KBM-7 (cell line): ENCODE measurements at regions not wholly inside any gene's neighbourhood (a gene's known extent, or its start where the extent isn't known, plus 50 kb on each side); places are given as distances from the start of the nearest gene placed in this dataset.

Source experiments
- DNase-seq: peaks from one replicate; pipeline ENCODE4 v3.0.0-alpha.2; 2015
- in situ Hi-C: fragments of 300-500 bp; cut with MboI; formaldehyde crosslinking; loops from 2 replicates; pipeline ENCODE4 v1.14.3; 2020; ENCODE audit warnings: low sequenced_read_pairs, low pct_unique_long_range_greater_than_20kb, mixed read lengths

DNA sequence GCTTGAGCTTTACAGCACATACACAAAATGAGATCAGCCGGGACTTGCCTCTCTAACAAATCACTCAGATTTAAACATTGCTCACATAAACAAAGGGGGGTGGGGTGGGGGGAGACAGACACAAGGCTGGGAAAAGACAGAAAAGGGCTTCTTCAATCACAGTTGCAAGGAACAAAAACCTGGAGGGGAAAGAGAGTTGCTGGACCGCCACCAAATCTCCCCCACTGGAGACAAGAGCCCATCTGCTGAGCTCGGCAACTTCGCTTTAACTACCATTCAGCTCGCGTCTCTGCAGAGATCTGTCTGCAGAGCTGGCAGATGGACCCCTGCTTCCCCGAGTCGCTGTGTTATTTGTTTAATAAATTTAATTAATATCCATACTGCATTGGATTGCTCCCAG lies 165.0 kb downstream of the RCN1 start:
- no peak for DNase-seq
- in situ Hi-C loops = no loop called here

DNA sequence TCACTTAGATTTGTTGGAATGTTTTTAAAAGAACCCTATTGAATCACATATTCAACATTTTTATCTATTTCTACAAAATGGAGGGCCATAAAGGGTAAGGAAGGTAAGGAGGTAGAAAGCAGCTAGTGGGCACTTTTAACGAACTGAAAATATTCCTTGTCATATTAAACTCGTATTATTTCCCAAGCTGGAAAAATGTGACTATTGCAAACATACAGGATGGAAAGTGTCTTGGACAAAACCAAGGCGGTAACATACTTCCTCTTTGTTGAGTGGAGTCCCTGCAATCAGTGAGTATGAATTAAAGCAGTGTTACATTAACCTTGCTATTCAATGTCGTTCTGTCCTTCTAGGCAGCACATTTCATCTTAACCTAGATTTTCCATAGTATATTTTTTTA lies 165.6 kb downstream of the RCN1 start:
- in situ Hi-C loops = no loop called here

DNA sequence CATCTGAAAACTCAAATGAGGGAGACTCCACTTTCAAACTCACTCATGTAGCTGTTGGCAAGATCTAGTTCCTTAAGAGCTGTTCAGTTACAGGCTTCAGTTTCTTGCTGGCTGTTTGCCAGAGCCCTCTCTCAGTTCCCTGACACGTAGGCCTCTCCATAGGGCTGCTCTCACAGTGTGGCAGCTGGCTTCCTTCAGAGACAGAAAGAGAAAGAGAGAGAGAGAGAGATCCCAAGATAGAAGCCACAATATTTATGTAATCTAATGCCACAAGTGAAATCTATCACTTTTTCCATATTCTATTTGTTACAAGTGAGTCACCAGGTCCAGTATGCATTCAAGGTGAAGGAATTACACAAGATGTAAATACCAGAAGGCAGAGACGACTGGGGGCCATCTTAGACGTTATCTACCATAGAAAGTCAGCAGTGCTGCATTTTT lies 168.8 kb downstream of the RCN1 start:
- in situ Hi-C loops = no loop called here
- peak; percentile 16 for DNase-seq

More for the DNA sequence above, 165.6 kb downstream of the RCN1 start:
- DNase-seq = no peak

DNA sequence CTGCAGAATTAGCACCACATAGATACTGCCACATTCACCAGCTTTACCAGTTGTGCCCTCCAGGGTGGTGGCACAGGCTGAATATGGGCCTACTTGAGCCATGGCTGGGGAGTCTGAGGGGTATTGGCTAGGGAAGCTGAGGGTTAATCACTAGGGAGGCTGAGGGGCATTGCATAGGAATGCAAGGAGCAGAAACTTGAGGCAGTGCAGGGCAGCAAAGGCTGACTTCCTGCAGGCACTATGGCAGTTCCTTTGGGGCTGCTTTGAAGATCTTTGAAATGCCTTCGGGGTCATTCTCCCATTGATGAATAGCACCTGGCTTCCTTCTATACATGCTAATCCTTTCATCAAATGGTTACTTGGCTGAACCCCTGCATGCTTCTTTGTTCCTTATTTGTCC lies 171.5 kb downstream of the RCN1 start:
- no peak for DNase-seq
- in situ Hi-C loops = no loop called here

DNA sequence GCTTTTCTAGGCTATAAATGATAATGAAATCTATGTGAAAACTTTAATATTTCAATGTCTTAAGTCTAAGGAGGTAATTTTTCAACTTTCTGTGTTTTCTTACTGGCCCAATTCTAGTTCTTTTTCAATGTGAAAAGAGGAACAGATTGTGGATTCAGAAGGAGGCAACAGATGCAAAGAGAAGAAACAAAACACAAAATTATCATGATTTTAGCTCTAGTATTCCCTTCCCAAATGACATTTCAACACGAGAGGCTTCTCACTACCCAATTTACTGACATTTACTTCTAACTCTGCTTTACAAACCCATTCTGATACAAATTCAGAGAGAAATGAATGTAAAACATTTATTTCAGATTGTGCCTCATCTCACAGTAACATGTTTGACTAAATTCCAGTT lies 169.4 kb downstream of the WT1 start:
- in situ Hi-C loops = no loop called here
- DNase-seq = no peak

DNA sequence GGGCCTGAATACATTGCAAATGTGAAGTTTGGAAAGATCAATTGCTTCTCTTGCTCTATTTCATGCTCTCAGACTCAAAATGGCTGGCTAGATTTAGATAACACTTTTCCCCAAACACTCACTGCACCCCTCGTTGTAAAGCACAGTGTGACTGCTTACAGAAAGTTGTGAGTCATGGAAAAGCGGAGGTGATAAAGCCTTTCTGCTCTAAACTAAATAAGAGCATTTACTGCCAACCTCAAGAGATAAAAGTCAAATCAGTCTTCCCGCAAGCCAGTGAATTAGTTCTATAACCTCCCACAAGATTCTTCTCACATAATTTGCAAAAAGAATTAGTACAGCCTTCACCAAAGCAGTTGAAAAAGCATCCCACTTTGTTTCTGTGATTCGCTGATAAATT lies 168.7 kb downstream of the WT1 start:
- DNase-seq = no peak
- in situ Hi-C loops = no loop called here

DNA sequence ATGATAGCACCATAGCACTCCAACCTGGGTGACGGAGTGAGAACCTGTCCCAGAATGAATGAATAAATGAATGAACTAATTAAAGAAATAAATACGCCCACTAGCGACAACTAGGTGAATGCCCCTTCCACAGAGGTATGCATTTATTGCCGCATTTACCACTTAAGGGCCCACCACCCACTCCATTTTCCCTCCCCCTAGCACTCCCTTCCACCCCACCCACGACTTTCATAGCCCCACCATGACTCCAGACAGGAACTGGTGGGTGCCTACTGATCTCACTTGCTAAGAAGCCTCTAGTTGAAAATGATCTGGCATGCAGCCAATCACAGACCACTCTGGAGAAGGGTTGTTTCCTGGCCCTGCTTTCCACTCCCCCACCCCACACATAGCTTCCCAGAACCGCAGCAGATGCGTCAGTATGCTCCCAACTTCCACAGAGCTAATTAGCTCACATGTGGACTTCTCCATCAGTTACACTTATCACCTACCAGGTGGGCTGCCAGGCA lies 167.6 kb downstream of the WT1 start:
- in situ Hi-C loops = no loop called here

DNA sequence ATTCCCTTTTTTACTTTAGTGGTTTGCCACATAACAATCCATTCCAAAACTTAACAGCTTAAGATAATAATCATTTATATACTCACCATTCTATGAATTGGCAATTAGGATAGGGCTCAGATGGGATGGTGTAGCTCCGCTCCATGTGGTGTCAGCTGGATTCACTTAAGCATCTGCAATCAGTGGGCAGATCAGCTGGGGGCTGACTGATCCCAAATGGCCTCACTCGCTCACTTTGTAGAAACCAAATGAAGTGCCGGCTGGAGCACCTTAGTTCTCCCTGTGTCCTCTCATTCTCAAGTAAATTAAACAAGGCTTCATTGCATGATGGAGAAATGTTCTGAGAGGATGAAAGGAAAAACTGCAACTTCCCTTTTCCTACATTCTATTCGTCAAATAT lies 161.4 kb downstream of the WT1 start:
- in situ Hi-C loops = no loop called here
- no peak for DNase-seq

More for the DNA sequence above, 167.6 kb downstream of the WT1 start:
- DNase-seq = no peak

DNA sequence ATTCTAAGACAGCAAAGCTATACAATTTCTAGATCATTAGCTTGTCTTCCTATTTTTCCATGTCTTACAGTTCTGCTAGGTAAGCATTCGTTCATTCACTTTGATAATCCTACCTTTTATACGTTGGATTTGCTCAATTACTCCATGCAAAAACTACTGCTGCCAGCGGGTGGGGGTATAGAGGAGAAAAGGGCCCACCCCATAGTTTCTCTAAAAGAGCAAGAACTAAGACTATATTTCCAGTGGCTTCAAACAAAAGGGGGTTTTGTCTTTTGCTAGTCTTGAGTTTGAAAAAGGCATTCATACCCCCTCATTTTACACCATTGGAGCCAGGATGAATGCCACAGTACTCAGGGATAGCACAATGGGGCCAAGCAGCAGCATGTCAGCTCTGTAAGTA lies 155.7 kb downstream of the WT1 start:
- DNase-seq = no peak
- in situ Hi-C loops = no loop called here

DNA sequence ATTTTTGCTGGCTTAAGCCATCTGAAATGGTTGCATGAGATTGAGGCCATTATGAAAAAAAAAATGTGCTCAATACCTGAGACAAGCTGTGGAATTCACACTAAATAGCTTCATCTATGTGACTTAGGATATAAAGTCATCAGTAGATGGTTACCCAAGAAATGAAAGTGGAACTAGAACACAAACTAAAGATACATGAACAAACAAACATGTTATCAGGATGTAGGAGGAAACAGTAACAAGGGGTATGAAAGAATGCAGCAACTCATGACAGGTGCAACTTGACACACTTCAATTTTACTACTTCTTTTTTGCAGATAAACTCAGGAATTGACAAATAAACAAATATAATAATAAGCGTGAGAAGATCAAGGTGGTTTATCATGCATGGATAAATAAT lies 155.0 kb downstream of the WT1 start:
- in situ Hi-C loops = no loop called here
- DNase-seq = no peak

DNA sequence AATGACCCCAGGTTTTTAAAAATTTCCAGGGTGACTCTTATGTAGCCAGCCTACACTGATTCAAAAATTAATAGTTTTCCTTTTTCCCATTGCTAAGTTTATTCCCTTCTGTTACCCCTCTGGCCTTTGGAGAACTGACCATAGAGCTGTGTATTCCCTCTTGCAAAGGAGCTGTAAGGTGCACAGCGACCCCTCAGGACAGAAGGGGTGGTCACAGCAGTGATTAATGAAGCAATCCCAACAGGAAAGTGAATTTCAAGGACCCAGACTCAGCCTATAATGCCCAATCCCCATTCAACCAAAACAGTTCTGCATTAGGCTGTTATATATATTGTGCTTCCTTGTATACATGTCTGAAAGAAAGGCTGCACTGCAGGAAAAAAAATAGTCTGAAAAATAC lies 147.1 kb downstream of the WT1 start:
- DNase-seq = no peak
- in situ Hi-C loops = no loop called here

DNA sequence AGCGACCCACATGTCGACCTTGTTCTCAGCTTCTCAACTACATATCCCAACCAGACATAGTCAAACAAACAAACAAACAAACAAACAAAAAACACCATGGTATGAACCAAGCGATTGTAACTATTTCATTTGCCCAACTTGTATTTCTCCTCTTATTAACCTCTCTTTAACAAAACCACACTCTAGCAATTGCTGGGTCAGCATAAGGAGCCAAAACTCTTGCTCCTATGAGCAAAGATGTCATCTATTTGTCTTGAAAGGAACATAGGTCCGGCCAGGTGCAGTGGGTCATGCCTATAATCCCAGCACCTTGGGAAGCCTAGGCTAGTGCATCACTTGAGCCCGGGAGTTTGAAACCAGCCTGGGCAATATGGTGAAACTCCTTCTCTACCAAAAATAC lies 145.6 kb downstream of the WT1 start:
- DNase-seq = no peak
- in situ Hi-C loops = no loop called here

DNA sequence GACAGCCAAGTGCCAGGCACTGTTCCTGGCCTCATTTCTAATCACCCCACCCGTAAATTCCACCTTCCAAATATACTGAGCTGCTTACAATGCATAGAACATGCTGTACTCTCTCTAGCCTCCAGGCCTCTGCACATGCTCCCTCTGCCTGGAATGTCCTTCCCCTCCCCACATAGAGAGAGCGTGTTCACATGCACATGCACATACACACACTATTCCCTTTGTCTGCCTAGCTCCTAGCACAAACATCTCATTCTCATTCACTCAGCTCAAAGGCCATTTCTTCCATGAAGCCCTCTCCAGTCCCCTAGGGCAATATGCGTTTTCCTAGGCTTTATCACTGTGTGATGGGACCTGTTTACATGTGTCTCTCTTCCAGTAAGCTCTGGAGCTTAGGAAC lies 144.6 kb downstream of the WT1 start:
- DNase-seq = no peak

DNA sequence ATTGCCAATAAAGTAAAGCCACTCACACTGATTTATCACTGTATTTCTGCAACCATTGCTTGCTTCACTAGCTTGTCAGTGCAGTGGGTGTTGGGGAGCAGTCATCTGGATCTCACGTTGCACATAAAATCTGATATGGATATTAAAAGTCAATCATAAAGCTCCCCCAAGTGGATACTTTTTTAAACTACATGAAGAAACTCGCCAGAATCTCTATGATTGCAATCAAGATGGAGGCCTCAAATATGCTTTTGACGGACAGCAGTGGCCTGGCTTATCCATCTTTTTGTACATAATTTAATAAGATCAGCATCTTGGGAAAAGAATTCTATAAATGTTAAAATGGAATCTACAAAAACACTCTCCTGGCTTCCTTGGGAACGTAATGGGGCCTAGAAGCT lies 137.7 kb downstream of the WT1 start:
- peak; percentile 53 for DNase-seq
- in situ Hi-C loops = no loop called here

More for the DNA sequence above, 144.6 kb downstream of the WT1 start:
- in situ Hi-C loops = no loop called here

DNA sequence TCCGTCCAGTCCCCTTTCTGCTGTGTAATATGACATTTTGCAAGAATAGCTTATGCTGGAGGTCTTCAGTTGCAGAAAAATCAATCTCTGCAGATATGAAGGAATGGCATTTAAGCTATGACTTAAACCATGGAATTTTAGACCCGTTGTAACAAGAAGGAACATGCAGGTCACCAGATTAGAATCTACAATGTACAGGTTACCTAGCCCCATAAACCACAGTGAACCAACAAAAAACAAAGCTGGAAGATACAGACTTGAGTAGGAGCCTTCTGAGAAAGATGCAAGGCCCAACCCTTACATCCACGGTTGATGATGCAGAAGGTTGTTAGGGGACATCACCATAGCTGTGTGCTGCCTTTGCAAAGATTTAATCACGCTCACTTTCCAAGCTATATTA lies 132.5 kb downstream of the WT1 start:
- no peak for DNase-seq
- in situ Hi-C loops = no loop called here

DNA sequence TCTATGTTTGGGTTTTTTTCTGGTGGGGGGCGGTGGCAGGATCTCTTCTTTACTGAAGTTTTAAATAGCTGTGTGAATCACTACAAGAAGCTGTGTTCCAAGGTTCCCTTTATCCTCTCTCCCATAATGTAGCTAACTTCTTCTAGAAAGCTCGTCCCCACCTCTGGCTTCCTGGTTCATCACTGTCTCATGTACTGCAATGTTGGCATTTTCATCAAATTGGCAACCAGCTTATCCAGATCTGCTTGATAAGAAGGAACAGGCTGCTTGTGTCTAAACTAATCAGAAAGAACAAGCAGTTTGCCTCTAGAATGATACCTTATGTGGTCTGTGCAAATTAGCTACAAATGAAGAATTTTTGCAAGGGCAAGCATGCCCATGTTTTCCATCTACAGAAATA lies 130.8 kb downstream of the WT1 start:
- DNase-seq = no peak
- in situ Hi-C loops = no loop called here

DNA sequence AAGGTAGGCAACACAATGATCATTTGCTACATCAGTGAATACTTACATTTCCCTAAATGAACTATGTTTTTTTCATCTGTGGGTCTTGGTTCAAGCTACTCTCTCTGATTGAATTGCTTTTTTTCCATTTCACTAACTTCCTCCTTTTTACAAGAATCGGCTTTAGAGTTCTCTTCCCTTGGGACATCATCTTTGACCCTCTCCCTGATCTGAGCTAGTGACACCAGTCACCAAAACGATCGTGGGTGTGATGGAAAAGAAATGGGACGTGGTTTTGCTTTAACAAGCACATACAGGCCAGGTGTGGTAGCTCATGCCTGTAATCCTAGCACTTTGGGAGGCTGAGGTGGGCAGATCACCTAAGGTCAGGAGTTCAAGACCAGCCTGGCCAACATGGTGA lies 129.9 kb downstream of the WT1 start:
- DNase-seq = no peak
- in situ Hi-C loops = no loop called here

DNA sequence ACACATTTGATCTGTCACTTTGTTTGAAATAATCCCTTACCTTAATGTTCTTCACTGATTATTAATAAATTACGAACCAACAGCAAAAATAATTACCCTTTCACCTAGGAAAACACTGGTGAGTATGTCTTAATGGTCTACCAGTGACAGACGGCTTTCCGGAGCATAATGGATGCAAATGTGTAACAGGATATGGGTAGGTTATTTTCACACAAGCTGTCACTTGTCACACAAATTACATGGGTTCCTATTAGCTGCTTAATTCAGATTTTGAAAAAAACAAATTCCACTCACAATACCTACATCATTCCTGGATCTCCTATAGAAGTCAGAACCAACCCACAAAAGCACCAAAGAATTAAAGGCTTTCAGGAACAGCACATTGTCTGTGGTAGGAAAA lies 127.9 kb downstream of the WT1 start:
- DNase-seq = no peak
- in situ Hi-C loops = no loop called here

DNA sequence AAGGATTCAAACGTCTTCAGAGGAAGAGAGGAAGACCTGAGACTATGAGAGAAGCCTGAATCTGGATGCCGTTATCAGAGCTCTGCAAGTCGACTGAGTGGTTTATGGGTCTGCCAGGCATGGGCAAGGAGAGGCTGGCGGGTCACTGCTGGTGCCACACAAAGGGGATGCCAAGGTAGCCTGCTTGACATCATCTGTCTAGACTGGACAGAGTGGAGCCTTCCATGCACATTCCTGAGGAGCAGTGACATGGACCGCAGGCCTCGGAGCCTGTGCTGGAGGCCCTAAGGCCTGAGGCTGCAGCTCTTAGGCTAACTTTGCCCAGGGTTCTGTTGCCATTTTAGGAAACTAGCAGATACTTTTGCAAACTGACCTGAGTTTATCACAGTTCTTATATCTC lies 127.4 kb downstream of the WT1 start:
- in situ Hi-C loops = no loop called here
- DNase-seq = no peak

DNA sequence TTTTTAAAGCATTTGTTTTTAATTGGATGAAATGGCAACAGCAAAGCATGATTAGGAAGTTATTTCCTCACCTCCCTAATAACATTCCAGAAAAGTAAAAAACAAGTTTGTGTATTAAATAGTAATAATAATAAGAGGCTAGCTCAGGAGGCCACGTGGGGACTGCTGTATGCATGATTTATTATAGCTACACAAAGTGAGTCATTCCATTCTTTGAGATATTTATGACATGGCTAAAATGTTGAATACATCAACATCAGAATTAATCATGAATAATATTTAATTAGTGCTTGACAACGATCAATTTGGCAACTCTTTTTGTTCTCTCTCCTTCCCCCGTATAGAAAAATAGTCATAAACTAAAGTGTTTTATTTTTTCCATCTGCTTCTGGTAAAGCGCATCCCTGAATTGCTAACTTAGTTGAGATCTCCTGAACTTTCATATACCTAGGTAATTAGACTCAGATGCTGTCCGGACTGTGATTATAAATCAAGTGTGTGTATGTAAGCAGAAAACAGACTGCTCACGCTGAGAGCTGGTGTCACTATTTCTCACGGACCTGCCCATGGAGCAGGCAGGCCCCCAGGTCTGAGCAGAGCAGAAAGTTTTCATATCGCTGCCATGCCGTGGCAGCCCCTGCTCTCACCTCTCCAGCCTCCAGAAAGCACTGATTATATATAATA lies 125.7 kb downstream of the WT1 start:
- no peak for DNase-seq
- in situ Hi-C loops = no loop called here

DNA sequence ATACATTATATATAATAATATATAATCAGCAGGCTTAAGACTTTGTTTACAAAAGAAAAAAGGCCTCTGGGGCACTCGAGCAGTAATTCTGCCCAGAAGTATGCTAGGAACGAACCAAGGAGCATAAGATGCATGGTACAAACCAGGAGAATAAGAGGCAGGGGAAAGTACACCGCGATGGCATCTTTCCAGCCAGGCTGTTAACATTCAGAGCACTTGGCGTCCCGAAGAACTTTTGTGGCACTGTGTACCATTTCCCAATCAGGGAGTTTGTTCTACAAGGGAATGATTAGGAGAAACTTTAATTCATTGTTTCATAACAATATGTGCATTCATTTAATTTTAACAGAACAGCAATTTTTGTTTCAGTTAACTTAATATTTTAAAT lies 125.1 kb downstream of the WT1 start:
- in situ Hi-C loops = no loop called here

More for the DNA sequence above, 125.1 kb downstream of the WT1 start:
- DNase-seq = no peak
